ENCODE measurements at regions not wholly inside any gene's neighbourhood (a gene's known extent, or its start where the extent isn't known, plus 50 kb on each side); places are given as distances from the start of the nearest gene placed in this dataset.

DNA sequence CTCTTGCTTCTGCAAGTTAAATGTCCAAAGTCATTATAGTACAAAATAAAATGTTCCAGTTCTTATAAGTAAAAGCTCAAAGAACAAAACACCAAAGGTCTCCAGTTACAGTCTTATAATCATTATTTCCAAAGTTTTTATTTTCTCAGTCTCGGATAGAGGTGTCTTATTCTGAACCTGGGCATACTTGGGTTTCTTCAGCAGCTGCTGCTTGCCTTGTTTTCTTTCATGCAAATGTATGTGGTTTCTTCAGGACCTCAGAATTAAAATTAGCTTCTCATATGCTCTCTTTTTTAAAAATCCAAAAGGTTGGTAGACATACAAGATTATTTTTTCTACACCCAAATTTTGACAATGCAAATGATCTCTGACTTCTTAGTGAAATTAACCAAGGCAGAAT, 383.0 kb downstream of the METTL4 start:
- TF ChIP-seq SP1 (IDR thresholded peaks at IDR 0.05) (no peak), SUZ12 (IDR thresholded peaks at IDR 0.05) (no peak), ARNT (IDR thresholded peaks at IDR 0.05) (no peak), ELF4 (IDR thresholded peaks at IDR 0.05) (no peak), FOXA1 (IDR thresholded peaks at IDR 0.05) (no peak)
- TF ChIP-seq, protein P1, sequence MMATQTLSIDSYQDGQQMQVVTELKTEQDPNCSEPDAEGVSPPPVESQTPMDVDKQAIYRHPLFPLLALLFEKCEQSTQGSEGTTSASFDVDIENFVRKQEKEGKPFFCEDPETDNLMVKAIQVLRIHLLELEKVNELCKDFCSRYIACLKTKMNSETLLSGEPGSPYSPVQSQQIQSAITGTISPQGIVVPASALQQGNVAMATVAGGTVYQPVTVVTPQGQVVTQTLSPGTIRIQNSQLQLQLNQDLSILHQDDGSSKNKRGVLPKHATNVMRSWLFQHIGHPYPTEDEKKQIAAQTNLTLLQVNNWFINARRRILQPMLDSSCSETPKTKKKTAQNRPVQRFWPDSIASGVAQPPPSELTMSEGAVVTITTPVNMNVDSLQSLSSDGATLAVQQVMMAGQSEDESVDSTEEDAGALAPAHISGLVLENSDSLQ (IDR thresholded peaks at IDR 0.05), result no peak

Measured in HEK293T (cell line).